GM12864 (cell line): ENCODE measurements at regions not wholly inside any gene's neighbourhood (a gene's known extent, or its start where the extent isn't known, plus 50 kb on each side); places are given as distances from the start of the nearest gene placed in this dataset.

ENCODE experiments used
- DNase-seq: peaks from one replicate; pipeline ENCODE4 v3.0.0-alpha.2; 2011; ENCODE audit warnings: low read depth
- H3K4me3 ChIP-seq: 2 replicates; pipeline ENCODE4 v1.5.1; 2011; ENCODE audit warnings: mild to moderate bottlenecking, low read depth, low read length, control low read depth
- TF ChIP-seq, protein P1 (sequence below): IDR thresholded peaks from 2 replicates; pipeline ENCODE4 v1.5.1; 2011; ENCODE audit warnings: low read depth, mild to moderate bottlenecking, moderate library complexity, low read length, control low read depth, inconsistent platforms; ENCODE audit errors: missing control alignments

DNA sequence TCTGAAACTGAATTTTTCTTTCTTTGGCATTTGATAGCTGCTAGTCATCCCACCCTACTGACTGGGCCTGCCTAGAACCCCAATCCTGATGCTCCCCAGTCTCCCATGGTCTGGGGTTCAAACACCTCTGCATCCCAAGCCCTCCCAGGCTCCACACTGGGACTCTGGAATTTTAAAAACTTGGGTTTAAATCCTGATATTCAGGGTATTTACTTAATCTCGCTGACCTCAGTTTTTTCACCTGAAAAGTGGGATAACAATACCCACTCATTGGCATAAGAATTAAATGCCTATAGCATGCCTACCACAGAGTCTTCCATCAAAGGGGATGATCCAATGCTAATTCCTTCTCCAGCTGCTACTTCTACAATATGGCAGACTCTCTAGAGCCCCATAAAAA lies 264.4 kb downstream of the NPIPA8 start:
- TF ChIP-seq, protein P1, sequence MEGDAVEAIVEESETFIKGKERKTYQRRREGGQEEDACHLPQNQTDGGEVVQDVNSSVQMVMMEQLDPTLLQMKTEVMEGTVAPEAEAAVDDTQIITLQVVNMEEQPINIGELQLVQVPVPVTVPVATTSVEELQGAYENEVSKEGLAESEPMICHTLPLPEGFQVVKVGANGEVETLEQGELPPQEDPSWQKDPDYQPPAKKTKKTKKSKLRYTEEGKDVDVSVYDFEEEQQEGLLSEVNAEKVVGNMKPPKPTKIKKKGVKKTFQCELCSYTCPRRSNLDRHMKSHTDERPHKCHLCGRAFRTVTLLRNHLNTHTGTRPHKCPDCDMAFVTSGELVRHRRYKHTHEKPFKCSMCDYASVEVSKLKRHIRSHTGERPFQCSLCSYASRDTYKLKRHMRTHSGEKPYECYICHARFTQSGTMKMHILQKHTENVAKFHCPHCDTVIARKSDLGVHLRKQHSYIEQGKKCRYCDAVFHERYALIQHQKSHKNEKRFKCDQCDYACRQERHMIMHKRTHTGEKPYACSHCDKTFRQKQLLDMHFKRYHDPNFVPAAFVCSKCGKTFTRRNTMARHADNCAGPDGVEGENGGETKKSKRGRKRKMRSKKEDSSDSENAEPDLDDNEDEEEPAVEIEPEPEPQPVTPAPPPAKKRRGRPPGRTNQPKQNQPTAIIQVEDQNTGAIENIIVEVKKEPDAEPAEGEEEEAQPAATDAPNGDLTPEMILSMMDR = no peak
- DNase-seq = no peak

DNA sequence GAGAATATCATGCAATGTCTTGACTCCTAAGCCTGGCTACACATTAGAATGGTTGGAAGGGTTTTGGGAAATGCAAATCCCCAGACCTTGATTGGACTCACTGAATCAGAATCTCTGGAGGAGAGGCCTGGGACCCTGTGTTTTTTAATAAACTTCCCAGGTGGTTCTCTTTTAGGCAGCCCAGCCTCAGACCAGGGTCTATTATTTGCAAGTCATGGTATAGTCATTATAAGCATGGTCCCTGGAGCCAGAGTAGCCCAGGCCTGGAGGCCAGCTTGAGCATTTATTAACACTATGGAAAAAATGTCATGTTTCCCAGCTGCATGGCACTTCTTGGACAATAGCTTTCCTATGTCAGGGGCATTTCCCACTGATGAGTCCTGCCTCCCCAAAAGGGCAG lies 266.9 kb downstream of the NPIPA8 start:
- TF ChIP-seq, protein P1 = no peak
- H3K4me3 ChIP-seq = no peak overlapping the region

More for the DNA sequence above, 264.4 kb downstream of the NPIPA8 start:
- H3K4me3 ChIP-seq = no peak overlapping the region

DNA sequence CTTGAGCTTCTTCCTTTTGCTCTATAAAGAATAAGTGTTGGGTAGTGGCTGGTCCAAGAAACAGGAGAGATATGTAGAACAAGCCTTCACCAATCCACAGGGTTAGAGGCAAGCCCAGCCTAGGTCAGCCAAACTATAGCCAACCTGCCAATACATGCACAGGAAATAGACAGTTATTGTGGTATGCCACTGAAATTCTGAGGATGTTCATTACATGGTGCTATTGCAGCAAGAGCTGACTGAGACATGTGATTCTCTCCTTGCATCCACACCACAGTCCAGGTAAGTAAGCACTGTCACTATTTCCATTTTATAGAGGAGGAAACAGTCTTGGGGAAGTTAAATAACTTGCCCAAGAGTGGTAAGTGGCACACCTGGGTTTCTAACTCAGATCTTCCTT lies 268.1 kb downstream of the NPIPA8 start:
- no peak overlapping the region for H3K4me3 ChIP-seq
- TF ChIP-seq, protein P1 = no peak
- no peak for DNase-seq

More for the DNA sequence above, 266.9 kb downstream of the NPIPA8 start:
- no peak for DNase-seq

DNA sequence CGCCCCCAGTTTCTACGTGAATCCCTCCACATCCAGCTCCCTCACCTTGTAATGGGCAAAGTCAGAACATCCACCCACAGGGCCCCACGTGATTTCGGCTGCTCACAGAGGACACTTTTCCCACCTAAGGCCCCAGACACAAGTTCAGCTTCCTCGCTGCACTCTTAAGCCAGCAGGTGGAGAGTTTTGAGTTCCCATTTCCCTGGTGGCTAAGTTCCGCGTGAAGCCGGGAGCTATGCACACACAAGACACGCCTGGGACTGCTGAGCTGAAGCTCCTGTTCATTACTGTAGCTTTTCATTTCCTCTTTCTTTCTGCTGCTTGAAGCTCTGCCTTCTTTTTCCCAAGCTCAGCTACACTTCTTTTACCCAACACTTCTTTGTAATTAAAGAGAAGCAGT lies 273.8 kb downstream of the NPIPA8 start:
- H3K4me3 ChIP-seq = no peak overlapping the region
- TF ChIP-seq, protein P1 = no peak
- DNase-seq = no peak

DNA sequence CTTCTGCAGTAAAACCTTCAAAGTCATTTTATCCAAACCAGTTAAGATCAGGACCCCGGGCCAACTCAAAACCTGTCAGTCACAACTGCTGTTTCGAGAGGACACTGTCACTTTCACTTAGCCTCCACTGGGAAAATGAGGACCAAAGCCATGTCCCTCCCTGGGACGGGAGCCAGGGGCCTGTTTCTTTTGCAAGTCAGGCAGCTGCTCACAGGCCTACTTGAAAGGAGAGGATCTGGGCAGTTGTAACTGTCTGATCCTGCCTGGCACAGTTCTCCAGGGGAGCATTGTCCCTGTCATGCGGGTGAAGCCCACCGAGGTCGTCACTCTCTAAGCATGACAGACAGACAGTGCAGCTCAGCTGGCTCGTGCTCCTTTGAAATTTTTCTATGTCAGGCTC lies 276.2 kb downstream of the NPIPA8 start:
- TF ChIP-seq, protein P1 = no peak
- no peak for DNase-seq
- no peak overlapping the region for H3K4me3 ChIP-seq

DNA sequence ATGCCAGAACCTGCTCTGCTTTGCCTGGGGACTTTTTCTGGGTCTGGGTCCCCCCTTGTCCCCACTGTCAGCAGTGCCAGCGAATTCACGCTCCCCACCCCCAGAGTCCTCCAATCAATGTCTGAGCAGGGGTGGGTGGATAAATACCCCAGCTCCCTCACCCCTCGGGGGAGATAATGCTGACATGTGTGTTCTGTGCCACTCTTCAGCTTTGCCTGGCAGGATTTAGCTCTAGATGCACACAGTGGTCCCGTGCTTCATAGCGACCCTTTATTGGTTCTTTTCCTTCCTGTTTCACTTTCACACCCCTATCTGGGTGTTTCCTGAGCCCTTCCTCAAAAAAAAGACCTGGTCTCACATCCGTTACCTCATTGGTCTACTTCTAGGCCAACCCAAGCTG lies 277.0 kb downstream of the NPIPA8 start:
- DNase-seq = no peak
- TF ChIP-seq, protein P1 = no peak
- H3K4me3 ChIP-seq = no peak overlapping the region

DNA sequence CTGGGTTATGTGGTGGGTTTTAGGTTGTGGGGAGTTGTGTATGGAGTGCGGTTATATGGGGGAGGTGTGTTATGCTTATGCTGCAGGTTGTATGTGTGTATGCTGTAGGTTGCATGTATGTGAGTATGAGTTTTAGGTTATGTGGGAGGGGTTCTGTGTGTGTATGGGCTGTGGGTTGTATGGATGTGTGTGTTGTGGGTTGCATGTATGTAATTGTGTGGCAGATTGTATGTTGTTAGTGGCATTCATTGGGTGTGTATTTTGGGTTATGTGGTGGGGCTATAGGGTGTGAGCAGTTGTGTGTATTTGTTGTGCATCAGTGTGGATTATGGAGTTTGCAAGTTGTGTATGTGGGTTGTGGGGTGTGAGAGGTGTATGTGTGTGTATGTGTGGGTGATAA lies 277.4 kb downstream of the NPIPA8 start:
- TF ChIP-seq, protein P1 = no peak
- DNase-seq = no peak
- H3K4me3 ChIP-seq = no peak overlapping the region
